Activated T-helper 2 cell treated with anti-CD3 and anti-CD28 coated beads, Interferon-gamma antibody, Interleukin-2, Interleukin-4, amounts not matched to agents 10 μg/mL and 5 μg/mL and 100 μg/mL, durations not matched to agents 14 hours and 24 hours and 36 hours (primary cell): ENCODE measurements at regions not wholly inside any gene's neighbourhood (a gene's known extent, or its start where the extent isn't known, plus 50 kb on each side); places are given as distances from the start of the nearest gene placed in this dataset.

Experiments used
- DNase-seq: peaks from one replicate; pipeline ENCODE4 v3.0.0; 2021; ENCODE audit warnings: low spot score
- H3K27ac Mint-ChIP-seq: one replicate; pipeline ENCODE4 v1.8.0; 2021; ENCODE audit warnings: mixed read lengths
- H3K27me3 Mint-ChIP-seq: one replicate; pipeline ENCODE4 v1.8.0; 2021; ENCODE audit warnings: low read depth, mixed read lengths
- H3K36me3 Mint-ChIP-seq: one replicate; pipeline ENCODE4 v1.8.0; 2021; ENCODE audit warnings: low read depth, mixed read lengths
- H3K4me1 Mint-ChIP-seq: one replicate; pipeline ENCODE4 v1.8.0; 2021; ENCODE audit warnings: low read depth, mixed read lengths
- H3K4me3 Mint-ChIP-seq: one replicate; pipeline ENCODE4 v1.8.0; 2021; ENCODE audit warnings: low read depth, mild to moderate bottlenecking, moderate library complexity, mixed read lengths
- H3K9me3 Mint-ChIP-seq: one replicate; pipeline ENCODE4 v1.8.0; 2021; ENCODE audit warnings: mixed read lengths
- intact Hi-C: fragments of 100-400 bp; cut with micrococcal nuclease; formaldehyde crosslinking; loops from one replicate; pipeline ENCODE4 v1.15.1; 2023

DNA sequence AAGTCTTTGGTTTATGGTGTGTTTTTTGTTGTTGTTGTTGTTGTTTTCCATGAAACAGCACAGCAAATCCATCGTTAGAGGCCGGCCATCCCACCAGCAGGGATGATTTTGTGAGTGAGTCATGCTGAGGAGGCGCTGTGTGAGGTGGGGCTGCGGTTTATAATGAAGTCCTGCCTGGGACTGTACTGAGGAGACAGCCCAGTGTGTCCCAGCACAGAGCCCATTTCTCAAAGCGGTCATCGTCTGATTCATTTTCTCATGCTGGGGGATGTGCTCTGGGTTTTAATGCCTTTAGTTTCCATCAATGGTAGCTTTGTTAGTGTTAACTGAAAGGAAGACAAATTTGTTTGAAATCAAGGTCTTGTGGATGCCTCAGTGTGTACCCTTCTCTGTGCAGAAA, 129.3 kb upstream of the SERP2 start:
- Mint-ChIP-seq H3K27me3 (peaks cover 35% of the 10 kb centered on the region), H3K4me1 (no peaks in the 10 kb centered on the region), H3K36me3 (no peaks in the 10 kb centered on the region), H3K9me3 (no peaks in the 10 kb centered on the region), H3K27ac (no peak overlapping the region), H3K4me3 (no peak overlapping the region)
- intact Hi-C loops: no loop called here
- DNase-seq: no peak

DNA sequence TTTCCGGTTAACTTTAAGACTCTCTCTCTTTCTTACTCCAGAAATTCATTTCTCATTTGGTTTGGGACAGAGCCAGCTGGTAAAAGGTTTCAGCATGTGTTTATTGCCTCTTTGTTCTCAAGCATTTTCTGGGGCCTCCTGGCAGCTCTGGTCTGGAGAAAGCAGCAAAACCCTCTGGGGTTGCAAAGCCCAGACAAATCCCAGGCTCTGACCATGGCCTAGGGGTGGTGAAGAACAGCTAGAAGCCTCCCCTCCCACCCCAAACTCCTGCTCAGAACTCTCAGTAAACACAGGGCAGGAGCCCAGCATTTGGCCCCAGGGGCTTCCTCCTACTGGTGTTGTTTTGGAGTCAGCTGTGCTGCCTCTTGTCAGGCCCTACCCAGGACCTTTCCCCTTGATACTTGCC, 124.2 kb upstream of the SERP2 start:
- Mint-ChIP-seq H3K27me3 (peaks cover 27% of the 10 kb centered on the region), H3K9me3 (no peaks in the 10 kb centered on the region), H3K36me3 (no peaks in the 10 kb centered on the region), H3K4me1 (no peaks in the 10 kb centered on the region), H3K27ac (no peak overlapping the region), H3K4me3 (no peak overlapping the region)
- no peak for DNase-seq
- intact Hi-C loops: no loop called here

- peaks cover 48% of the 10 kb centered on the region for H3K27me3 Mint-ChIP-seq
Observed at GRCh38 chr13:44252938-44253337, 120.7 kb upstream of the SERP2 start.

GRCh38 chr13:44255771-44256364, 117.8 kb upstream of the SERP2 start:
- Mint-ChIP-seq H3K27ac (no peak overlapping the region), H3K27me3 (peaks cover 49% of the 10 kb centered on the region), H3K9me3 (no peaks in the 10 kb centered on the region), H3K4me1 (peaks cover 14% of the 10 kb centered on the region), H3K36me3 (no peaks in the 10 kb centered on the region), H3K4me3 (no peak overlapping the region)
- no peak for DNase-seq
- intact Hi-C loops: no loop called here

More at GRCh38 chr13:44252938-44253337, 120.7 kb upstream of the SERP2 start:
- Mint-ChIP-seq H3K4me3 (no peak overlapping the region), H3K36me3 (no peaks in the 10 kb centered on the region), H3K4me1 (no peaks in the 10 kb centered on the region), H3K9me3 (no peaks in the 10 kb centered on the region), H3K27ac (no peak overlapping the region)
- DNase-seq: no peak
- intact Hi-C loops: no loop called here

DNA sequence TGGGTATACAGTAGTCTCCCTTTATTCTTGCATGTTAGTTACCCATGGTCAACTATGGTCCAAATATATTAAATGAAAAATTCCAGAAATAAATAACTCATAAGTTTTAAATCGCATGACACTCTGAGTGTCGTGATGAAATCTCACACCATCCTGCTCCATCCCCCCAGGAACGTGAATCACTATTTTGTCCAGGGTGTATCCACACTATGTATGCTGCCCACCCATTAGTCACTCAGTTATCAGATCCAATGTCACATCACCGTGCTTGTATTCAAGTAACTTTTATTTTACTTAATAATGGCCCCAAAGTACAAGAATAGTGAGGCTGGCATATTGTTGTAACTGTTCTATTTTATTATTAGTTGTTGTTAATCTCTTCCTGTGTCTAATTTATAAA, 115.8 kb upstream of the SERP2 start:
- H3K27me3 Mint-ChIP-seq: peaks cover 52% of the 10 kb centered on the region
- no peak overlapping the region for H3K4me3 Mint-ChIP-seq
- no peak for DNase-seq
- intact Hi-C loops: no loop called here
- no peak overlapping the region for H3K27ac Mint-ChIP-seq
- peaks cover 14% of the 10 kb centered on the region for H3K4me1 Mint-ChIP-seq
- no peaks in the 10 kb centered on the region for H3K9me3 Mint-ChIP-seq
- H3K36me3 Mint-ChIP-seq: no peaks in the 10 kb centered on the region

GRCh38 chr13:44259045-44260027, 114.3 kb upstream of the SERP2 start:
- Mint-ChIP-seq H3K27ac (peak overlapping the region; percentile 72), H3K27me3 (peaks cover 49% of the 10 kb centered on the region), H3K36me3 (no peaks in the 10 kb centered on the region), H3K4me3 (peak overlapping the region; percentile 70), H3K9me3 (no peaks in the 10 kb centered on the region), H3K4me1 (peaks cover 14% of the 10 kb centered on the region)
- intact Hi-C loops: loop anchor here (1.0 kb wide), 3 partner anchors 15 to 61 kb away; no protein-coding TSS in a partner anchor
- peak; percentile 47 for DNase-seq

- H3K4me1 Mint-ChIP-seq: peaks cover 14% of the 10 kb centered on the region
- peaks cover 44% of the 10 kb centered on the region for H3K27me3 Mint-ChIP-seq
- no peak for DNase-seq
- H3K27ac Mint-ChIP-seq: no peak overlapping the region
- no peak overlapping the region for H3K4me3 Mint-ChIP-seq
- H3K9me3 Mint-ChIP-seq: no peaks in the 10 kb centered on the region
- H3K36me3 Mint-ChIP-seq: no peaks in the 10 kb centered on the region
- intact Hi-C loops: no loop called here
Observed at GRCh38 chr13:44260336-44260735, 113.3 kb upstream of the SERP2 start.

GRCh38 chr13:44263751-44264620, 109.6 kb upstream of the SERP2 start:
- H3K27ac Mint-ChIP-seq: no peak overlapping the region
- intact Hi-C loops: no loop called here
- H3K4me3 Mint-ChIP-seq: no peak overlapping the region
- peaks cover 47% of the 10 kb centered on the region for H3K27me3 Mint-ChIP-seq
- no peaks in the 10 kb centered on the region for H3K36me3 Mint-ChIP-seq
- DNase-seq: no peak
- H3K9me3 Mint-ChIP-seq: no peaks in the 10 kb centered on the region
- H3K4me1 Mint-ChIP-seq: peaks cover 7% of the 10 kb centered on the region

DNA sequence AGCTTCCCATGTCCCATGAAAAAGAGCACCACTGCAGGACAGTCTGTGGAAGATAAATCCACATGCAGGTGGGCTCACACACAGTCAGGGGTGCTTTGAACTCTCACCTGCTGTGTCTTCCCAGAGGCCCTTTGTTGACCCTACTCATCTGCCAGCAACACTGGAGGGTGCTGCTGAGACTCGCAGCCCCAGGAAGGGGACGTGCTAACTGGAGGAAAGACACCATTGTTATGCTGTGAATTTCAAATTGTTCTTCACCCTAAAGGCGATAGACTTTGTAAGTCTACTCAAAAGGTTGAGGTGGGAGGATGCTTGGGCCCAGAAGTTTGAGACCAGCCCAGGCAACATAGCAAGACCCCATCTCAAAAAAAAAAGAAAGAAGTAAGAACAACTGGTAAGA, 107.3 kb upstream of the SERP2 start:
- intact Hi-C loops: no loop called here
- Mint-ChIP-seq H3K36me3 (no peaks in the 10 kb centered on the region), H3K27me3 (peaks cover 61% of the 10 kb centered on the region), H3K9me3 (no peaks in the 10 kb centered on the region), H3K4me1 (peaks cover 6% of the 10 kb centered on the region), H3K4me3 (no peak overlapping the region), H3K27ac (no peak overlapping the region)
- DNase-seq: no peak

DNA sequence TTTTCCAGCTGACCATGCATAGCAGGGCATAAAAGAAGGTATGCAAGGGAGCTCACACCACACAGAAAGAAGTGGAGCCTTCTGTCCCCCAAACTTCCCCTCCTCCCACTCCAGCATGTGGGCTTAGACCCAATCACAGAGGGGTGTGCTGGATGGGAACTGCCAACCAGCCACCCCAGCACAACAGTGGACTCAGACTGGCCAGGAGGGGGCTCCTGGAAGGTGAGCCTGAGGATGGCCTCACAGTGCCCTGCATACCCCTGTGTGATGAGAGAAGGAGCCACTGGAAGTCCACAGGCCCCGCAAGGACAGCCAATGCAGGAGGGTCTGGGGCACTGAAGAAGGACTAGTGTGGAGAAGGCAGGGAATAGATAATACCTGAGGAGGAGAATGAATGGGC, 106.9 kb upstream of the SERP2 start:
- no peaks in the 10 kb centered on the region for H3K9me3 Mint-ChIP-seq
- H3K4me3 Mint-ChIP-seq: no peak overlapping the region
- DNase-seq: no peak
- H3K4me1 Mint-ChIP-seq: peaks cover 6% of the 10 kb centered on the region
- peaks cover 57% of the 10 kb centered on the region for H3K27me3 Mint-ChIP-seq
- no peak overlapping the region for H3K27ac Mint-ChIP-seq
- intact Hi-C loops: no loop called here
- H3K36me3 Mint-ChIP-seq: no peaks in the 10 kb centered on the region

DNA sequence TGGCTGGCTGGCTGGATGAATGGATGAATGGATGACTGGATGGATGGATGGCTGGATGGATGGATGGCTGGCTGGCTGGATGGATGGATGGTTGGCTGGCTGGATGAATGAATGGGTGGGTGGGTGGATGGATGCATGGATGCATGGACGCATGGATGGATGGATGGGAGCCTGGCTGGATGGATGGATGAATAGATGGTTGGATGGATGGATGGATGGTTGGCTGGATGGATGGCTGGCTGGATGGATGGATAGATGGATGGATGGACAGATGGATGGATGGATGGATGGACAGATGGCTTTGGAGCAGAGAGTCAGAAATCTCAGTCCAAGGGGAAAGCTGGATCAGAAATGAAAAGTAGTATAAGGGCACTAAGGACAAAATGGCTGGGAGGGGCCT, 106.4 kb upstream of the SERP2 start:
- H3K9me3 Mint-ChIP-seq: no peaks in the 10 kb centered on the region
- H3K36me3 Mint-ChIP-seq: no peaks in the 10 kb centered on the region
- no peak for DNase-seq
- H3K27ac Mint-ChIP-seq: no peak overlapping the region
- no peak overlapping the region for H3K4me3 Mint-ChIP-seq
- intact Hi-C loops: no loop called here
- peaks cover 6% of the 10 kb centered on the region for H3K4me1 Mint-ChIP-seq
- peaks cover 55% of the 10 kb centered on the region for H3K27me3 Mint-ChIP-seq

DNA sequence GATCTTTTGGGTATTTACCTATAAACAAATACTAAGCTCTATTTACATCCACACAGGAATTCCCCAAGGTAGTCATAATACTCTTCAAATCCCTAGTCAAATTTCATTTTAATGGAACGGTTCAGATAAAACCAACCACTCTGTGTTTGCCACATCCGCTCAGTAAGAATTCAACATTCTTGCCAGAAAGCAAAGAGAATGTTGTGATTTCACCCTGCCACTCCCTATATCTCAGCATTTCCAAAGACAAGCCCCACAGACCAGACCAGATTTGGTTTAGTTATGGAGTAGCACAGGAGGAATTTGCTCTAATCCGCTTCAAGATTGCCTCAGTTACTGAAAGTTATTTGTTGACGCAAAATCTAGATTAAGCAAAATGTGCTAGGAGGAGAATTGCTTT, 105.6 kb upstream of the SERP2 start:
- Mint-ChIP-seq H3K9me3 (no peaks in the 10 kb centered on the region), H3K4me3 (no peak overlapping the region), H3K27ac (no peak overlapping the region), H3K27me3 (peaks cover 55% of the 10 kb centered on the region), H3K4me1 (peaks cover 10% of the 10 kb centered on the region), H3K36me3 (no peaks in the 10 kb centered on the region)
- no peak for DNase-seq
- intact Hi-C loops: no loop called here
